Neural cell (in vitro differentiated cells): ENCODE measurements at regions not wholly inside any gene's neighbourhood (a gene's known extent, or its start where the extent isn't known, plus 50 kb on each side); places are given as distances from the start of the nearest gene placed in this dataset.

Source experiments
- CTCF ChIP-seq: fragments of 450-650 bp; IDR thresholded peaks from 2 replicates; pipeline ENCODE4 v1.5.1; 2014; ENCODE audit warnings: antibody characterized with exemption, mild to moderate bottlenecking, moderate library complexity; ENCODE audit not compliant: poor library complexity, severe bottlenecking
- RAD21 ChIP-seq: fragments of 450-650 bp; conservative IDR thresholded peaks from 2 replicates; pipeline ENCODE4 v1.6.1; 2014; ENCODE audit warnings: antibody characterized with exemption, mild to moderate bottlenecking, moderate library complexity

GRCh38 chr3:106168962-106169750 is 300.3 kb upstream of the CBLB start:
- TF ChIP-seq CTCF (no peak), RAD21 (no peak)
